HFFc6 (cell line): ENCODE measurements at regions not wholly inside any gene's neighbourhood (a gene's known extent, or its start where the extent isn't known, plus 50 kb on each side); places are given as distances from the start of the nearest gene placed in this dataset.

Source experiments
- DNase-seq: peaks from one replicate; pipeline ENCODE4 v3.0.0-alpha.2; 2018
- H3K27ac Mint-ChIP-seq: 2 replicates; pipeline ENCODE4 v1.8.0; 2020; ENCODE audit warnings: mild to moderate bottlenecking, mixed read lengths
- H3K27me3 Mint-ChIP-seq: 2 replicates; pipeline ENCODE4 v1.8.0; 2021; ENCODE audit warnings: mild to moderate bottlenecking, moderate library complexity, mixed read lengths; ENCODE audit not compliant: insufficient read depth
- H3K36me3 Mint-ChIP-seq: 2 replicates; pipeline ENCODE4 v1.8.0; 2021; ENCODE audit warnings: low read depth, mixed read lengths
- H3K4me1 Mint-ChIP-seq: 2 replicates; pipeline ENCODE4 v1.8.0; 2020; ENCODE audit warnings: low read depth, mixed read lengths
- H3K4me3 Mint-ChIP-seq: 2 replicates; pipeline ENCODE4 v1.8.0; 2020; ENCODE audit warnings: mild to moderate bottlenecking, moderate library complexity, mixed read lengths
- H3K9me3 Mint-ChIP-seq: 2 replicates; pipeline ENCODE4 v1.8.0; 2020; ENCODE audit warnings: mild to moderate bottlenecking, mixed read lengths
- CTCF ChIP-seq: fragments of 200-600 bp; sonication (generic); IDR thresholded peaks from 2 replicates; pipeline ENCODE4 v1.5.0; 2021; ENCODE audit warnings: antibody characterized with exemption, mild to moderate bottlenecking

- TF ChIP-seq CTCF = no peak
- peaks cover 22% of the 10 kb centered on the region for H3K9me3 Mint-ChIP-seq
- DNase-seq = no peak
- no peak overlapping the region for H3K27ac Mint-ChIP-seq
- H3K36me3 Mint-ChIP-seq = no peaks in the 10 kb centered on the region
- no peaks in the 10 kb centered on the region for H3K27me3 Mint-ChIP-seq
- no peak overlapping the region for H3K4me3 Mint-ChIP-seq
- no peaks in the 10 kb centered on the region for H3K4me1 Mint-ChIP-seq
These were observed 1013.0 kb downstream of the TECRL start for GRCh38 chr4:63396269-63396668.

GRCh38 chr4:63393544-63393943 is 1015.7 kb downstream of the TECRL start:
- peaks cover 22% of the 10 kb centered on the region; the same call in 1 of the 2 replicates for H3K9me3 Mint-ChIP-seq
- DNase-seq = no peak
- H3K27ac Mint-ChIP-seq = no peak overlapping the region
- no peak for TF ChIP-seq CTCF
- no peaks in the 10 kb centered on the region for H3K4me1 Mint-ChIP-seq
- H3K27me3 Mint-ChIP-seq = no peaks in the 10 kb centered on the region
- H3K4me3 Mint-ChIP-seq = no peak overlapping the region
- H3K36me3 Mint-ChIP-seq = no peaks in the 10 kb centered on the region

GRCh38 chr4:63379750-63380522 is 1029.3 kb downstream of the TECRL start:
- no peak overlapping the region for H3K4me3 Mint-ChIP-seq
- peaks cover 9% of the 10 kb centered on the region for H3K9me3 Mint-ChIP-seq
- no peak overlapping the region for H3K27ac Mint-ChIP-seq
- H3K36me3 Mint-ChIP-seq = no peaks in the 10 kb centered on the region
- TF ChIP-seq CTCF = no peak
- H3K4me1 Mint-ChIP-seq = no peaks in the 10 kb centered on the region
- no peak for DNase-seq
- no peaks in the 10 kb centered on the region for H3K27me3 Mint-ChIP-seq

GRCh38 chr4:63371001-63371400 is 1038.2 kb downstream of the TECRL start:
- DNase-seq = no peak
- H3K27ac Mint-ChIP-seq = no peak overlapping the region
- H3K36me3 Mint-ChIP-seq = no peaks in the 10 kb centered on the region
- H3K4me1 Mint-ChIP-seq = no peaks in the 10 kb centered on the region
- H3K9me3 Mint-ChIP-seq = peaks cover 14% of the 10 kb centered on the region
- no peaks in the 10 kb centered on the region for H3K27me3 Mint-ChIP-seq
- no peak overlapping the region for H3K4me3 Mint-ChIP-seq
- no peak for TF ChIP-seq CTCF

GRCh38 chr4:63361628-63362027 is 1047.6 kb downstream of the TECRL start:
- H3K27me3 Mint-ChIP-seq = no peaks in the 10 kb centered on the region
- no peak overlapping the region for H3K4me3 Mint-ChIP-seq
- no peak for DNase-seq

More at GRCh38 chr4:63361628-63362027, 1047.6 kb downstream of the TECRL start:
- Mint-ChIP-seq H3K27ac (no peak overlapping the region), H3K4me1 (no peaks in the 10 kb centered on the region), H3K36me3 (no peaks in the 10 kb centered on the region), H3K9me3 (peaks cover 32% of the 10 kb centered on the region)
- TF ChIP-seq CTCF = no peak
